PC-9 (cell line): ENCODE measurements at regions not wholly inside any gene's neighbourhood (a gene's known extent, or its start where the extent isn't known, plus 50 kb on each side); places are given as distances from the start of the nearest gene placed in this dataset.

Experiments
- BruUV-seq: library from RNA; stranded (reverse); fragments of 400-500 nt; replicated peaks from 2 replicates; lab custom pipeline; 2021; lab: Mats Ljungman, UMichigan
- CTCF ChIA-PET: fragments of 300-600 bp; sonication (Branson Sonifier 250); formaldehyde crosslinking; loops from one replicate; lab custom pipeline; 2022; ENCODE audit warnings: antibody characterized with exemption; lab: Charles Lee
- POLR2A ChIA-PET: fragments of 300-600 bp; sonication (Branson Sonifier 250); formaldehyde crosslinking; loops from one replicate; lab custom pipeline; 2022; ENCODE audit warnings: antibody characterized with exemption; ENCODE audit not compliant: unreplicated experiment; lab: Charles Lee
- DNase-seq, 2 experiments: peaks; one replicate each; pipeline versions ENCODE4 v3.0.0 to v3.0.0-alpha.2; 2015 to 2022; ENCODE audit warnings: mixed read lengths in 1 of 2
- H2AFZ ChIP-seq: fragments of 200-600 bp; sonication (generic); 2 replicates; pipeline ENCODE4 v1.8.1; 2017; ENCODE audit warnings: antibody characterized with exemption
- H3F3A ChIP-seq: fragments of 200-600 bp; sonication (generic); 2 replicates; pipeline ENCODE4 v1.8.1; 2017; ENCODE audit warnings: antibody characterized with exemption, mild to moderate bottlenecking, low read depth; ENCODE audit not compliant: insufficient read depth
- H3K27ac ChIP-seq: fragments of 200-600 bp; sonication (generic); 2 replicates; pipeline ENCODE4 v1.6.1; 2016; ENCODE audit warnings: mixed run types
- H3K27me3 ChIP-seq: fragments of 200-600 bp; sonication (generic); 2 replicates; pipeline ENCODE4 v1.6.1; 2016; ENCODE audit warnings: low read depth, mixed run types; ENCODE audit not compliant: insufficient read depth
- H3K36me3 ChIP-seq: fragments of 200-600 bp; sonication (generic); 2 replicates; pipeline ENCODE4 v1.6.1; 2016; ENCODE audit warnings: low read depth, mixed run types
- H3K4me1 ChIP-seq: fragments of 200-600 bp; sonication (generic); replicated peaks from 2 replicates; pipeline ENCODE4 v1.6.1; 2016; ENCODE audit warnings: mixed run types; ENCODE audit not compliant: insufficient read depth
- H3K4me2 ChIP-seq: fragments of 200-600 bp; sonication (generic); 2 replicates; pipeline ENCODE4 v1.6.1; 2017; ENCODE audit warnings: mixed run types
- H3K4me3 ChIP-seq: fragments of 200-600 bp; sonication (generic); 2 replicates; pipeline ENCODE4 v1.6.1; 2016; ENCODE audit warnings: mixed run types
- H3K79me2 ChIP-seq: fragments of 200-600 bp; sonication (generic); 2 replicates; pipeline ENCODE4 v1.6.1; 2017; ENCODE audit warnings: low read depth, mixed run types
- H3K9me2 ChIP-seq: fragments of 200-600 bp; sonication (generic); 2 replicates; pipeline ENCODE4 v1.8.1; 2017; ENCODE audit warnings: mild to moderate bottlenecking; ENCODE audit not compliant: insufficient read depth
- H3K9me3 ChIP-seq: fragments of 200-600 bp; sonication (generic); 2 replicates; pipeline ENCODE4 v1.8.1; 2016; ENCODE audit warnings: low read depth; ENCODE audit not compliant: insufficient read depth
- H4K20me1 ChIP-seq: fragments of 200-600 bp; sonication (generic); 2 replicates; pipeline ENCODE4 v1.8.1; 2017; ENCODE audit not compliant: insufficient read depth
- EZH2 ChIP-seq: fragments of 200-600 bp; sonication (generic); IDR thresholded peaks from 2 replicates; pipeline ENCODE4 v1.8.0; 2017; ENCODE audit warnings: antibody characterized with exemption, low read depth
- intact Hi-C: fragments of 100-400 bp; cut with micrococcal nuclease; formaldehyde crosslinking; loops from one replicate; pipeline ENCODE4 v1.10.0; 2022; ENCODE audit not compliant: unreplicated experiment
- TF ChIP-seq, protein P1 (sequence below): fragments of 200-600 bp; sonication (generic); conservative IDR thresholded peaks from 2 replicates; pipeline ENCODE4 v1.6.1; 2017; ENCODE audit warnings: mixed run types, antibody characterized with exemption, mild to moderate bottlenecking, moderate library complexity

GRCh38 chr11:95338430-95338991 lies 107.5 kb upstream of the SESN3 start:
- Histone ChIP-seq H3K27ac (no peak overlapping the region), H2AFZ (no peak overlapping the region), H3F3A (no peaks in the 10 kb centered on the region), H3K4me3 (no peak overlapping the region), H3K36me3 (no peaks in the 10 kb centered on the region), H3K4me1 (no peaks in the 10 kb centered on the region), H3K9me3 (no peaks in the 10 kb centered on the region), H4K20me1 (no peaks in the 10 kb centered on the region), H3K9me2 (no peaks in the 10 kb centered on the region), H3K4me2 (no peak overlapping the region), H3K27me3 (no peaks in the 10 kb centered on the region), H3K79me2 (no peaks in the 10 kb centered on the region)
- BruUV-seq: no TSS peak
- POLR2A ChIA-PET: no interaction called here
- intact Hi-C loops: no loop called here
- DNase-seq: no peak
- CTCF ChIA-PET: no interaction called here
- TF ChIP-seq, protein P1, sequence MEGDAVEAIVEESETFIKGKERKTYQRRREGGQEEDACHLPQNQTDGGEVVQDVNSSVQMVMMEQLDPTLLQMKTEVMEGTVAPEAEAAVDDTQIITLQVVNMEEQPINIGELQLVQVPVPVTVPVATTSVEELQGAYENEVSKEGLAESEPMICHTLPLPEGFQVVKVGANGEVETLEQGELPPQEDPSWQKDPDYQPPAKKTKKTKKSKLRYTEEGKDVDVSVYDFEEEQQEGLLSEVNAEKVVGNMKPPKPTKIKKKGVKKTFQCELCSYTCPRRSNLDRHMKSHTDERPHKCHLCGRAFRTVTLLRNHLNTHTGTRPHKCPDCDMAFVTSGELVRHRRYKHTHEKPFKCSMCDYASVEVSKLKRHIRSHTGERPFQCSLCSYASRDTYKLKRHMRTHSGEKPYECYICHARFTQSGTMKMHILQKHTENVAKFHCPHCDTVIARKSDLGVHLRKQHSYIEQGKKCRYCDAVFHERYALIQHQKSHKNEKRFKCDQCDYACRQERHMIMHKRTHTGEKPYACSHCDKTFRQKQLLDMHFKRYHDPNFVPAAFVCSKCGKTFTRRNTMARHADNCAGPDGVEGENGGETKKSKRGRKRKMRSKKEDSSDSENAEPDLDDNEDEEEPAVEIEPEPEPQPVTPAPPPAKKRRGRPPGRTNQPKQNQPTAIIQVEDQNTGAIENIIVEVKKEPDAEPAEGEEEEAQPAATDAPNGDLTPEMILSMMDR: no peak
- TF ChIP-seq EZH2: no peak

- intact Hi-C loops: no loop called here
- no peaks in the 10 kb centered on the region for H3K27me3 ChIP-seq
- no peaks in the 10 kb centered on the region for H3F3A ChIP-seq
- no peaks in the 10 kb centered on the region for H4K20me1 ChIP-seq
- no TSS peak for BruUV-seq
- no peaks in the 10 kb centered on the region for H3K36me3 ChIP-seq
- no peaks in the 10 kb centered on the region for H3K79me2 ChIP-seq
- no peaks in the 10 kb centered on the region for H3K9me2 ChIP-seq
- no peaks in the 10 kb centered on the region for H3K9me3 ChIP-seq
- ChIA-PET POLR2A (no interaction called here), CTCF (no interaction called here)
- no peak for DNase-seq
- H3K4me1 ChIP-seq: no peaks in the 10 kb centered on the region
- H2AFZ ChIP-seq: no peak overlapping the region
- TF ChIP-seq EZH2: no peak
- TF ChIP-seq, protein P1: no peak
- no peak overlapping the region for H3K4me2 ChIP-seq
- no peak overlapping the region for H3K4me3 ChIP-seq
- H3K27ac ChIP-seq: no peak overlapping the region
Measured at GRCh38 chr11:95337972-95338429, 107.0 kb upstream of the SESN3 start.

DNA sequence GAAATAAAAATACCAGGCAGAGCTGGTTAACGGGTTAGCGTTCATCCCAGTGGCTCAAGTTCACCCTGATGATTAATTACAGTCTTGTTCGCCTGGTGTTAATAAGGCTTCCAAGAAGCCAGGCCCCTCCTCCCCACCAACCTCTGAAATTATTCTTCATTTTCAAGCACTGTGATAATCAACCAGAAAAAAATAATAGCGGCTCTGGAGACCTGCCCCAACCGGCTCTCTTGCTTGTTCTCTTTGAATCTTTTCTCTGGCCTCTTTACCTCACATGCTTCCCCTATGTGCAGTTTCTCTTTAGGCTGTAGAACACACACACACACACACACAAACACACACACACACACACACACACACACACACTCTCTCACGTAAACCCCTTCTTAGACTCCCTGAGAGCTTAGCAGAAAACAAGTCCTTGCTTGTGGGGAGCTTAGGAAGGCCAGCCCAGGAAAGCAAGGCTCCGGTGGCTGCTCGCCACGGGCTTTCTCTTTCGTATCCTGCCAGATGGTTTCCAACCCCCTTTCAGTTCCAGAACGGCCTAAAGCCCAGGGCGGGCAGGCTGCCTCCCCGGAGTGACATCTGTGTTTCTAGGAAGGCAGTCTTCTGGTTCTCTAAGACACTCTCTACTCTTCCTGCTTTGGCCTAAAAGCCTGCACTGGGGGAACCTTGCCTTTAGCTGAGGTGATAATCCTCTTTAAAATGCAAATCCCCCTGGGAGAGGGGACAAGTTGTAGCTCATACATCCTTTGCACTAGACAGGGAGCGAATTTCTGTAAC lies 106.4 kb upstream of the SESN3 start:
- H3K4me2 ChIP-seq: no peak overlapping the region
- POLR2A ChIA-PET: no interaction called here
- no peaks in the 10 kb centered on the region for H3K9me2 ChIP-seq
- intact Hi-C loops: no loop called here
- H3K4me1 ChIP-seq: no peaks in the 10 kb centered on the region
- no peak overlapping the region for H3K4me3 ChIP-seq
- no peaks in the 10 kb centered on the region for H3K9me3 ChIP-seq
- no peak for DNase-seq
- no peak overlapping the region for H2AFZ ChIP-seq
- H3K79me2 ChIP-seq: no peaks in the 10 kb centered on the region
- H3K27ac ChIP-seq: no peak overlapping the region
- no peaks in the 10 kb centered on the region for H3K27me3 ChIP-seq
- TF ChIP-seq, protein P1: no peak
- TF ChIP-seq EZH2: no peak
- no peaks in the 10 kb centered on the region for H3F3A ChIP-seq
- BruUV-seq: no TSS peak
- CTCF ChIA-PET: no interaction called here
- no peaks in the 10 kb centered on the region for H3K36me3 ChIP-seq
- no peaks in the 10 kb centered on the region for H4K20me1 ChIP-seq
